K562 (cell line): ENCODE measurements at regions not wholly inside any gene's neighbourhood (a gene's known extent, or its start where the extent isn't known, plus 50 kb on each side); places are given as distances from the start of the nearest gene placed in this dataset.

Experiments
- ATAC-seq: fragments of 200-7000 bp; cut with Tn5 transposase; 3 replicates; pipeline ENCODE4 v1.9.1; 2020; ENCODE audit warnings: moderate library complexity
- BruUV-seq: library from RNA; stranded (reverse); fragments of 400-500 nt; replicated peaks from 2 replicates; lab custom pipeline; 2021; lab: Mats Ljungman, UMichigan
- CTCF ChIA-PET: fragments of 300-600 bp; formaldehyde crosslinking; extraction: SDS; loops from one replicate; lab custom pipeline; 2021; ENCODE audit warnings: low intra/inter-chr PET ratio; lab: Yijun Ruan, JAX
- POLR2A ChIA-PET: fragments of 300-600, 350-650 bp; sonication (Branson Sonifier 250); formaldehyde crosslinking; extraction: SDS; loops from one replicate; lab custom pipeline; 2021; ENCODE audit warnings: antibody characterized with exemption, inconsistent platforms; lab: Yijun Ruan, JAX
- DNase-seq, 4 experiments: peaks; one replicate each; pipeline versions ENCODE4 v3.0.0 to v3.0.0-alpha.2; 2011 to 2018; ENCODE audit warnings: low spot score in 3 of 4, mixed read lengths in 3 of 4; ENCODE audit errors: extremely low read depth in 1 of 4
- FAIRE-seq: peaks from 2 replicates; lab custom pipeline; 2011; peaks lifted over from hg19 to GRCh38; lab: Jason Lieb, UNC
- H2AFZ ChIP-seq: 2 replicates; pipeline ENCODE4 v1.6.0; 2011; ENCODE audit warnings: low read depth, low read length, control low read depth, inconsistent platforms
- H3K27ac ChIP-seq: fragments of 200-600 bp; 3 replicates; pipeline ENCODE4 v1.8.0; 2011; ENCODE audit warnings: low read depth, mild to moderate bottlenecking, control low read depth, inconsistent platforms, low read length, moderate library complexity, mixed read lengths; ENCODE audit errors: extremely low read depth
- H3K27me3 ChIP-seq, 2 experiments: fragments of 300-600 bp in 1 of 2; 2 replicates in 1 of 2; 3 replicates in 1 of 2; pipeline versions ENCODE4 v1.6.0 to v1.8.0; 2011; ENCODE audit warnings: inconsistent platforms in 2 of 2, low read length in 2 of 2, mild to moderate bottlenecking in 1 of 2, mixed read lengths in 1 of 2, moderate library complexity in 1 of 2; ENCODE audit not compliant: control insufficient read depth in 2 of 2, insufficient read depth in 2 of 2
- H3K36me3 ChIP-seq: fragments of 300-600 bp; 3 replicates; pipeline ENCODE4 v1.8.0; 2011; ENCODE audit warnings: mild to moderate bottlenecking, low read length, inconsistent platforms; ENCODE audit not compliant: control insufficient read depth, insufficient read depth
- H3K4me1 ChIP-seq, 2 experiments: fragments of 200-600 bp in 1 of 2; replicated peaks in 1 of 2; 2 replicates in 1 of 2; 3 replicates in 1 of 2; pipeline versions ENCODE4 v1.5.1 to v1.8.0; 2011; ENCODE audit warnings: inconsistent platforms in 2 of 2, low read length in 2 of 2, mild to moderate bottlenecking in 1 of 2, mixed read lengths in 1 of 2, moderate library complexity in 1 of 2; ENCODE audit not compliant: control insufficient read depth in 2 of 2, insufficient read depth in 2 of 2
- H3K4me2 ChIP-seq: 2 replicates; pipeline ENCODE4 v1.6.1; 2011; ENCODE audit warnings: low read length, control low read depth, inconsistent platforms, mixed read lengths; ENCODE audit not compliant: insufficient read depth
- H3K4me3 ChIP-seq: fragments of 200-600 bp; sonication (generic), shearing (Covaris generic); 2 replicates; pipeline ENCODE4 v1.5.1; 2016; ENCODE audit warnings: control low read depth, inconsistent platforms
- H3K79me2 ChIP-seq: fragments of 200-600 bp; 3 replicates; pipeline ENCODE4 v1.8.0; 2011; ENCODE audit warnings: low read length, inconsistent platforms; ENCODE audit not compliant: control insufficient read depth, insufficient read depth
- H3K9ac ChIP-seq, 2 experiments: 2 replicates each; pipeline versions ENCODE4 v1.6.0 to v1.6.1; 2011; ENCODE audit warnings: low read depth in 2 of 2, low read length in 2 of 2, control low read depth in 1 of 2, inconsistent platforms in 1 of 2, mild to moderate bottlenecking in 1 of 2, mixed read lengths in 1 of 2; ENCODE audit not compliant: insufficient read depth in 1 of 2
- H3K9me1 ChIP-seq: one replicate; pipeline ENCODE4 v1.6.0; 2011; ENCODE audit warnings: inconsistent platforms, mild to moderate bottlenecking, low read length, moderate library complexity; ENCODE audit not compliant: control insufficient read depth, insufficient read depth
- H3K9me3 ChIP-seq: replicated peaks from 2 replicates; pipeline ENCODE4 v1.5.1; 2011; ENCODE audit warnings: low read depth, low read length, inconsistent platforms; ENCODE audit not compliant: control insufficient read depth, insufficient read depth
- H4K20me1 ChIP-seq: replicated peaks from 2 replicates; pipeline ENCODE4 v1.6.1; 2011; ENCODE audit warnings: low read length, inconsistent platforms, mixed read lengths; ENCODE audit not compliant: control insufficient read depth, insufficient read depth
- DDX20 ChIP-seq: fragments of 450-650 bp; IDR thresholded peaks from 2 replicates; pipeline ENCODE4 v1.6.1; 2016; ENCODE audit warnings: missing genetic modification characterization, low read depth, mild to moderate bottlenecking, missing compliant biosample characterization, moderate library complexity
- DLX4 ChIP-seq: fragments of 250-450 bp; sonication (Bioruptor Pico); IDR thresholded peaks from 2 replicates; pipeline ENCODE4 v1.6.1; 2021; ENCODE audit warnings: mild to moderate bottlenecking
- HLTF ChIP-seq: fragments of 450-650 bp; IDR thresholded peaks from 2 replicates; pipeline ENCODE4 v1.6.1; 2016
- NKRF ChIP-seq: fragments of 450-650 bp; IDR thresholded peaks from 2 replicates; pipeline ENCODE4 v1.6.1; 2016; ENCODE audit warnings: borderline replicate concordance
- NRF1 ChIP-seq, 2 experiments: fragments of 450-650 bp; IDR thresholded peaks in 1 of 2; conservative IDR thresholded peaks in 1 of 2; 2 replicates each; pipeline ENCODE4 v1.6.1; 2014; ENCODE audit warnings: mild to moderate bottlenecking in 2 of 2
- RBM34 ChIP-seq: fragments of 200-400 bp; formaldehyde crosslinking; IDR thresholded peaks from 2 replicates; pipeline ENCODE4 v1.6.1; 2018; ENCODE audit warnings: low read length, borderline replicate concordance; ENCODE audit not compliant: insufficient read depth
- TFAM ChIP-seq: fragments of 250-450 bp; sonication (Bioruptor Pico); conservative IDR thresholded peaks from 2 replicates; pipeline ENCODE4 v1.5.0; 2021; ENCODE audit warnings: mild to moderate bottlenecking, moderate library complexity
- TGIF2 ChIP-seq: sonication (generic); formaldehyde crosslinking; IDR thresholded peaks from 2 replicates; pipeline ENCODE4 v1.8.1; 2022; ENCODE audit warnings: mild to moderate bottlenecking, missing genetic modification reagents, moderate library complexity
- ZKSCAN1 ChIP-seq: fragments of 150-350 bp; IDR thresholded peaks from 2 replicates; pipeline ENCODE4 v1.6.1; 2016; ENCODE audit warnings: low read depth, low read length
- WGBS: fragments of 100-300 bp; shearing (Covaris generic); methylation state at CpG from one replicate; pipeline ENCODE4 v1.1.6; 2016; ENCODE audit warnings: low coverage, mixed read lengths; ENCODE audit not compliant: insufficient coverage; ENCODE audit errors: missing lambda C conversion rate; 5-methylcytosine and 5-hydroxymethylcytosine counted together
- in situ Hi-C: fragments of 300-500 bp; cut with MboI; formaldehyde crosslinking; loops from 4 replicates; pipeline ENCODE4 v1.15.0; 2018; ENCODE audit warnings: inconsistent platforms, mixed read lengths
- intact Hi-C: fragments of 100-400 bp; cut with micrococcal nuclease; formaldehyde crosslinking; loops from 2 replicates; pipeline ENCODE4 v1.14.2; 2022
- TF ChIP-seq, protein P1 (sequence below): fragments of 200-800 bp; sonication (Bioruptor generic); IDR thresholded peaks from 2 replicates; pipeline ENCODE4 v1.6.1; 2017; ENCODE audit warnings: missing genetic modification characterization, missing compliant biosample characterization
- TF ChIP-seq, protein P2 (sequence below): fragments of 250-450 bp; sonication (Bioruptor Pico); IDR thresholded peaks from 2 replicates; pipeline ENCODE4 v1.9.0; 2021; ENCODE audit warnings: mild to moderate bottlenecking, inconsistent platforms
- TF ChIP-seq, protein P3 (sequence below): fragments of 250-450 bp; sonication (Bioruptor Pico); IDR thresholded peaks from 2 replicates; pipeline ENCODE4 v1.8.0; 2022; ENCODE audit warnings: moderate library complexity, mild to moderate bottlenecking, inconsistent platforms
- TF ChIP-seq, protein P4 (sequence below): fragments of 450-650 bp; conservative IDR thresholded peaks from 2 replicates; pipeline ENCODE4 v1.6.1; 2016; ENCODE audit warnings: missing genetic modification characterization, low read depth, mild to moderate bottlenecking, missing compliant biosample characterization, moderate library complexity
- TF ChIP-seq, protein P5 (sequence below): fragments of 450-650 bp; formaldehyde crosslinking; IDR thresholded peaks from 2 replicates; pipeline ENCODE4 v1.4.0; 2020; ENCODE audit warnings: mild to moderate bottlenecking, moderate library complexity

DNA sequence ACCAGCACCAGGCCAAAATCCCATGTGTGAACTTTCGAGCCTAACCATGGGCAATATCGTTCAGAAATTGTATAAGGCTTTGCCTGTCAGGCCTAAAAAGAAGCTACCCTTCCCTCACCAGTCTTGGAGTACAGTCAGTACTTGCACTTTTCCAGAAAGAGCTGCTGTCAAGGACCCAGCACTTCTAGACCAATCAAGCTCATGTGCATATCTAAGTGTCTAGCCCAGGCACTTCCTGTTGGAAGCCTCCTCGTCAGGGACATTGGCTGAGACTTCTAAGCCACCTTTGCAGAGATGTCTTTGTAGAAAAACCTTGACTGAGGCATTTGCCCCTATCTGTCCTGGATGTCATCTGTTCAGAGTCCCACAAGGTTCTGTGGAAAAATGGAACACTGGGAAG, 1930.5 kb downstream of the EFNA5 start:
- Histone ChIP-seq H3K4me3 (no peak overlapping the region), H3K9me3 (no peaks in the 10 kb centered on the region), H3K4me2 (no peak overlapping the region), H3K36me3 (no peaks in the 10 kb centered on the region), H3K27ac (no peak overlapping the region), H3K79me2 (no peaks in the 10 kb centered on the region), H4K20me1 (no peaks in the 10 kb centered on the region), H3K9me1 (no peaks in the 10 kb centered on the region), H3K27me3 (no peaks in the 10 kb centered on the region), H3K9ac (no peak overlapping the region), H2AFZ (no peak overlapping the region), H3K4me1 (no peaks in the 10 kb centered on the region)
- BruUV-seq: no TSS peak
- in situ Hi-C loops: no loop called here
- FAIRE-seq: no peak
- DNase-seq: no peak
- WGBS: 7% methylated on average over 3 of the region's 3 CpGs
- ATAC-seq: no peak
- POLR2A ChIA-PET: interaction anchor here (0.6 kb wide), 1 partner anchor 103 kb away, joined by 3 read pairs; no protein-coding TSS in a partner anchor
- intact Hi-C loops: no loop called here
- CTCF ChIA-PET: no interaction called here
- no peak for TF ChIP-seq DLX4 (CRISPR knock-in tag)
- TF ChIP-seq DDX20 (tag): no peak
- no peak for TF ChIP-seq RBM34
- no peak for TF ChIP-seq NKRF
- no peak for TF ChIP-seq ZKSCAN1
- no peak for TF ChIP-seq TGIF2
- TF ChIP-seq, protein P1, sequence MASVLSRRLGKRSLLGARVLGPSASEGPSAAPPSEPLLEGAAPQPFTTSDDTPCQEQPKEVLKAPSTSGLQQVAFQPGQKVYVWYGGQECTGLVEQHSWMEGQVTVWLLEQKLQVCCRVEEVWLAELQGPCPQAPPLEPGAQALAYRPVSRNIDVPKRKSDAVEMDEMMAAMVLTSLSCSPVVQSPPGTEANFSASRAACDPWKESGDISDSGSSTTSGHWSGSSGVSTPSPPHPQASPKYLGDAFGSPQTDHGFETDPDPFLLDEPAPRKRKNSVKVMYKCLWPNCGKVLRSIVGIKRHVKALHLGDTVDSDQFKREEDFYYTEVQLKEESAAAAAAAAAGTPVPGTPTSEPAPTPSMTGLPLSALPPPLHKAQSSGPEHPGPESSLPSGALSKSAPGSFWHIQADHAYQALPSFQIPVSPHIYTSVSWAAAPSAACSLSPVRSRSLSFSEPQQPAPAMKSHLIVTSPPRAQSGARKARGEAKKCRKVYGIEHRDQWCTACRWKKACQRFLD: no peak
- no peak for TF ChIP-seq HLTF
- TF ChIP-seq TFAM (CRISPR knock-in tag): no peak
- TF ChIP-seq, protein P2, sequence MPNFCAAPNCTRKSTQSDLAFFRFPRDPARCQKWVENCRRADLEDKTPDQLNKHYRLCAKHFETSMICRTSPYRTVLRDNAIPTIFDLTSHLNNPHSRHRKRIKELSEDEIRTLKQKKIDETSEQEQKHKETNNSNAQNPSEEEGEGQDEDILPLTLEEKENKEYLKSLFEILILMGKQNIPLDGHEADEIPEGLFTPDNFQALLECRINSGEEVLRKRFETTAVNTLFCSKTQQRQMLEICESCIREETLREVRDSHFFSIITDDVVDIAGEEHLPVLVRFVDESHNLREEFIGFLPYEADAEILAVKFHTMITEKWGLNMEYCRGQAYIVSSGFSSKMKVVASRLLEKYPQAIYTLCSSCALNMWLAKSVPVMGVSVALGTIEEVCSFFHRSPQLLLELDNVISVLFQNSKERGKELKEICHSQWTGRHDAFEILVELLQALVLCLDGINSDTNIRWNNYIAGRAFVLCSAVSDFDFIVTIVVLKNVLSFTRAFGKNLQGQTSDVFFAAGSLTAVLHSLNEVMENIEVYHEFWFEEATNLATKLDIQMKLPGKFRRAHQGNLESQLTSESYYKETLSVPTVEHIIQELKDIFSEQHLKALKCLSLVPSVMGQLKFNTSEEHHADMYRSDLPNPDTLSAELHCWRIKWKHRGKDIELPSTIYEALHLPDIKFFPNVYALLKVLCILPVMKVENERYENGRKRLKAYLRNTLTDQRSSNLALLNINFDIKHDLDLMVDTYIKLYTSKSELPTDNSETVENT (CRISPR knock-in tag): no peak
- TF ChIP-seq, protein P3, sequence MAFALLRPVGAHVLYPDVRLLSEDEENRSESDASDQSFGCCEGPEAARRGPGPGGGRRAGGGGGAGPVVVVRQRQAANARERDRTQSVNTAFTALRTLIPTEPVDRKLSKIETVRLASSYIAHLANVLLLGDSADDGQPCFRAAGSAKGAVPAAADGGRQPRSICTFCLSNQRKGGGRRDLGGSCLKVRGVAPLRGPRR (CRISPR knock-in tag): no peak
- TF ChIP-seq, protein P4, sequence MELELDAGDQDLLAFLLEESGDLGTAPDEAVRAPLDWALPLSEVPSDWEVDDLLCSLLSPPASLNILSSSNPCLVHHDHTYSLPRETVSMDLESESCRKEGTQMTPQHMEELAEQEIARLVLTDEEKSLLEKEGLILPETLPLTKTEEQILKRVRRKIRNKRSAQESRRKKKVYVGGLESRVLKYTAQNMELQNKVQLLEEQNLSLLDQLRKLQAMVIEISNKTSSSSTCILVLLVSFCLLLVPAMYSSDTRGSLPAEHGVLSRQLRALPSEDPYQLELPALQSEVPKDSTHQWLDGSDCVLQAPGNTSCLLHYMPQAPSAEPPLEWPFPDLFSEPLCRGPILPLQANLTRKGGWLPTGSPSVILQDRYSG (tag): no peak
- no peak for TF ChIP-seq NRF1 (conservative IDR thresholded peaks at IDR 0.05 in 1 of 2, IDR thresholded peaks at IDR 0.05 in 1 of 2)
- TF ChIP-seq, protein P5, sequence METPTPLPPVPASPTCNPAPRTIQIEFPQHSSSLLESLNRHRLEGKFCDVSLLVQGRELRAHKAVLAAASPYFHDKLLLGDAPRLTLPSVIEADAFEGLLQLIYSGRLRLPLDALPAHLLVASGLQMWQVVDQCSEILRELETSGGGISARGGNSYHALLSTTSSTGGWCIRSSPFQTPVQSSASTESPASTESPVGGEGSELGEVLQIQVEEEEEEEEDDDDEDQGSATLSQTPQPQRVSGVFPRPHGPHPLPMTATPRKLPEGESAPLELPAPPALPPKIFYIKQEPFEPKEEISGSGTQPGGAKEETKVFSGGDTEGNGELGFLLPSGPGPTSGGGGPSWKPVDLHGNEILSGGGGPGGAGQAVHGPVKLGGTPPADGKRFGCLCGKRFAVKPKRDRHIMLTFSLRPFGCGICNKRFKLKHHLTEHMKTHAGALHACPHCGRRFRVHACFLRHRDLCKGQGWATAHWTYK: no peak
